RPMI8226 (cell line): ENCODE measurements at regions not wholly inside any gene's neighbourhood (a gene's known extent, or its start where the extent isn't known, plus 50 kb on each side); places are given as distances from the start of the nearest gene placed in this dataset.
A peak's percentile ranks its signal among the peaks of the same experiment; 100 is the strongest.
"Not testable (repeated sequence)": the region's sequence is repeated elsewhere in the genome, so short reads cannot be mapped to it uniquely, and the experiment has no call there.

Experiments
- DNase-seq: peaks from one replicate; pipeline ENCODE4 v3.0.0-alpha.2; 2015

DNA sequence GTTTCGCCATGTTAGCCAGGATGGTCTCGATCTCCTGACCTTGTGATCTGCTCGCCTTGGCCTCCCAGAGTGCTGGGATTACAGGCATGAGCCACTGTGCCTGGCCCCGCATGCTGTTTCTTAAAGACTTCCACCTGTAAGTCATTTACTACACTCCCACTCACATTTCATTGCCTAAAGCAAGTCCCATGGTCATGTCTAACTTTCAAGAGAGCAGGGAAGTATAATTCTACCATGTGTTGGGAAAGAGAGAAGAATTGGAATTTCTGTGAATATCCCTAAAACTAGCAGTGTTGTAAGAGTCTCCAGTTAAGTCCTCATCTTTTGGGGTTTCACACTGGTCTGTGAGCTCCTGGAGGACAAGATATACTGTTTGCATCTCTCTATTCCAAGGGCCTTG, 139.7 kb downstream of the EMP1 start:
- no peak for DNase-seq

DNA sequence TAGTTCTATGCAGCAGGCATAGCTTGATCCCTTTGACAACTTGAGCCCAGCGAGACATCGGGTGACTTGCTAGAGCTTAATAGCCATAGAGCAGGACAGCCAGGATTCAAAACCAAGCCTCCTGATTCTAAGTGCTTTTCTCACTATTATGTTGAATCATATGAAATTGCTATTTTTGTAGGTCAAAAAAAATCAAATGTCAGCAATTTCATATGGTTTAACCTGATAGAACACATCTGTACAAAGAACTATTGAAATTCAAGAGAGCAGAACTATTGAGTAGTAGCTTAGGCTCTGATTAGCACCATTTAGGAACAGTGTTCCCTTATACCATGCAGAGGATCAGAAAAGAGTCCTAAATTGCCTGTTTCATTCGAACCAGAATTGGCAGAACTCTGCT, 132.0 kb downstream of the EMP1 start:
- no peak for DNase-seq

DNA sequence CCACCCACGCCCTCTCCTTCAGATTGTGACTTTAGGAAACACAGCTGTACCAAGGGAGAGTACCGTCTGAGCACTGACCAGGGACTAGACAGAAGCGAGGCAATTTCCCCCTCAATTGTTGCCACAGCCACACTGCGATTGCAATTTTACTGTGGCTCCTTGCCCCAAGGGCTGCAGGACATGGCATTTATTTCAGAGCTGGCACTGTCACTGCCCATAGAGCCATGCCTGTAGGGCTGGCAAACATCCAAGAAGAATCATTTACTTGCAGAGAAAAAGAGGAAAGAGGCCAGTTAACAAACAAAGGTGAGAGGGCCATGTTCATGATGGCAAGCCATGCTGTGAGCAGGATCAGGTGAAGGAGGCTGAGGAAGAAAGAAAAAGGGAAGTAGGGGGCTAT, 129.6 kb downstream of the EMP1 start:
- peak; percentile 4 for DNase-seq

DNA sequence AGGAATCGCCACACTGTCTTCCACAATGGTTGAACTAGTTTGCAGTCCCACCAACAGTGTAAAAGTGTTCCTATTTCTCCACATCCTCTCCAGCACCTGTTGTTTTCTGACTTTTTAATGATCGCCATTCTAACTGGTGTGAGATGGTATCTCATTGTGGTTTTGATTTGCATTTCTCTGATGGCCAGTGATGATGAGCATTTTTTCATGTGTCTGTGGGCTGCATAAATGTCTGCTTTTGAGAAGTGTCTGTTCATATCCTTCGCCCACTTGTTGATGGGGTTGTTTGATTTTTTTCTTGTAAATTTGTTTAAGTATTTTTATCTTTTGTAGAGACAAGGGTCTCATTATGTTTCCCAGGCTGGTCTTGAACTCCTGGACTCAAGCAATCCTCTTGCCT, 128.5 kb downstream of the EMP1 start:
- DNase-seq: not testable (repeated sequence)

DNA sequence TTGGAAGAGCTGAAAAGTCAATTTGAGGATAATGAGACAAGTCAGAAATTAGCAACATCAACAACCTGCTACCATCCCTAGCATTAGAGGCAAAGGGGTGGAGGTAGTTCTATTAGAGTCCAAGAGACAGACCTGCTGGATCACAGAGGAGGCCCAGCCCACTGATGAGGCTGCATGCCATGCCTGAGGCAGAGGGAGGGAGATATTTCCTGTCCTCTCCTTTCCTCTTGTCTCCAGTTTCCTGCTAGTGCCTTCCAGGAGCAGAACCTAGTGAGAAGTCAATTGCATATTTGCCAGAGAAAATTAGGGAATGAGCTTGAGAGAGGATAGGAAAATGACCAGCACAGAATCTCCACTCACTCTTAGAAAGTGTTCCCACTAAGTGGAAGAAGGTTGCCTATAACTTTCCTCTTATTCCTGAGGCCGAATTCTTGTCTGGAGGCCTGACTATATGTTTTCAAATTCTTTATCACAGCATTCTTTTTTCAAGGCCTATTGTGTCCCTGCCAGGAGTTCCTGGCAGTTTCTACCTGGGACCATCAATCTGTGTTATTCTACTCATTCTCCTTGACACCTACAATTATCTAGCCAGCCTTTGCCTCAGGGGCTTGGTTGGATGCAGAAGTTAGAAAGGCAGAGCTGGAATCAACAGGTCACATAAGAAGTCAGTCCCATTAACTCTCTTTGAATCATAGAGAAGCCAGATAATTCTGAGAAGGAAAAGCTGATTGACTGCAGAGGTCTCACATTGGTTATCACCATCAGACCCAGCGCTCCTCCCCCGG, 121.9 kb downstream of the EMP1 start:
- DNase-seq: no peak

DNA sequence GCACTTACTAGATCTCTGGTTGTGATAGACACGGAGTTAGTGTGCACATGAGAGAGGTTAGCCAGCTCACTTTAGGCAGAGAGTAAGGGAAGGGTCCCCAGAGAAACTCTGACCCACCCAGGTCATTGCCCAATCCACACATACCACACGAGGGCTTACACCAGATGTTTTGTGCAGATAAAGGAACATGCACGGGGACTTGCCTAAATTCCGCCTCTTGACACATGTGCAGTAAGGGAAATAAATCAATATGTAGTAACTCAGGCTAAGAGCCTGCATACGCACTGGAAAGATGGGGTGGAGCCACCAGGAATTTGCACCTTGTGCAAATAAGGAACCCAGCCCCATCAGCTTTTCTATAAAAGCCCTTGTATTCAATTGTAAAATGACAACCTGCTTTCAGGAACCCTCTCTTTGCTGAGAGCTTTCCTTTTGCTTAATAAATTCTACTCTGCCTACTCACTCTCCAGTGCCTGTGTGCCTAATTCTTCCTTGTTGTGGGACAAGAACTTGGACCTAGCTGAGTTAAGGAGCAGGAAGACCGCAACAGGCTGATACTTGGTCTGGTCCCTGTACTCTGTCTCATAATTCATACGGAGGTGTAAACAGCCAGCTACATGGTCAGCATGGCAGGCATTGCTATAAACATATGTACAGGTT, 120.2 kb downstream of the EMP1 start:
- no peak for DNase-seq

DNA sequence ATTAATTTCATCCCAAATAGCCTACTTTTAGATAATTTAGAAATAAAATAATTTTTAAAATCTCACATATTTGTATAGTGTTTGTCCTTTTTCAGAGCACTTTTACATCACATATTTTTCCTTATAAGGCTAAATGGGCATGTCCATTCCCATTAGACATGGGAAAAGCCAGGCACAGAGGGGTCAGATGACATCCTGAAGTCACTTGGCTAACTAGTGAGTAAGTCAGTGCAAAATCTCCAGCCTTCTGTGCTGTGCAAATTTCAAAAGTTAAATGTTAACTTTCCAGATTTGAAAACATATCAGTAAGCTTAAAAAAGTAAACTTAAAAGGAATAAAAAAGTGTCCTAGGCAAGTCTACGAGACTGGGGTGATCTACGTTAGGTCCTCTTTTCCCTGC, 117.4 kb downstream of the EMP1 start:
- DNase-seq: no peak

DNA sequence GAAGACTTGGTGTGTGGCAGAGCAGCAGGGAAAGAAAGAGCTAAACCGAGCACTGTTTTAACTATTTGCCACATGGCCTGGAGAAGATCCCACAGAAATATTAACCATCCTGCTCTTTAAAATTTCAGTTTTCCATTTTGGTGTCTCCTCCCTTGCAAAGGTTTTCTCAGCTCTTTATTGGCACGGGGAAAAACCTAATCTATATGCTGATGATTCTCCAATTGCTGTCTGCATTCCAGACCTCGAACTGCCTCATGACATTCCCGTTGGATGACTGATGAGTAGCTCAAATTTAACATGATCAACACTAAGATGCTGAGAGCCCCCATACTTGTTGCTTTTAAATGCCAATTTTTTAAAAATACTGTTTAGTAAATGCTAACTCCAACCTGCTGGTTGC, 115.0 kb downstream of the EMP1 start:
- no peak for DNase-seq

DNA sequence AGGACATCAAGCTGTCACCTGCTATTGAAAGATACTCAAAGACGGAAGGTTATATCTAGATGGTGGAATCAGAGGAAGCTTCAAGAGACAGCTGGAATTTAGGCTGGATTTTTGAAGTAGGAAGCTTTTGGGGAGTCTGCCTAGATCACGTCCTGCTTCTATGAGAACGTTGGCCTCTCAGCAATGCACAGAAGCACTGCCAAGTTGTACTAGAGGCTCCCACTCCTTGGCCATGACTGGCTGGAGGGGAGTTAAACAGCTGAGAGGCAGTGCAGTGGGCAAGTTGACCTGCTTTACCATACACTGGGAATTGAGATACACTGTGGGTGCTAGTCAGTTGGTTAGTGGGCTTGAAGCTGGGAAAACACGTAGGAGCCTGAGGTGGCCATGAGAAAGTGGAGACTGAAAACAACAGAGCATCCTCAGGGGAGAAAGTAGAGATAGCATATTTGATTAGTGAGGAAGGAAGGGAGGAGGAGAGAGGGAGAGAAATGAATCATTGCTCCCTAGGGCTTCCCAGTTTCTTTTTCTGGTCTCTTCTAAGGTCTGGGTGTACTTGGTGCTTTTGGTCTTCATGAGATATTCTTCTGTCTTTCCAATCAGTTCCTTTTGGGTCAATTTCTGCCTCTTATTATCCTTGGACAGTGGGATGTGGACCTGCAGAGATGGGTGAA, 110.8 kb downstream of the EMP1 start:
- DNase-seq: no peak

DNA sequence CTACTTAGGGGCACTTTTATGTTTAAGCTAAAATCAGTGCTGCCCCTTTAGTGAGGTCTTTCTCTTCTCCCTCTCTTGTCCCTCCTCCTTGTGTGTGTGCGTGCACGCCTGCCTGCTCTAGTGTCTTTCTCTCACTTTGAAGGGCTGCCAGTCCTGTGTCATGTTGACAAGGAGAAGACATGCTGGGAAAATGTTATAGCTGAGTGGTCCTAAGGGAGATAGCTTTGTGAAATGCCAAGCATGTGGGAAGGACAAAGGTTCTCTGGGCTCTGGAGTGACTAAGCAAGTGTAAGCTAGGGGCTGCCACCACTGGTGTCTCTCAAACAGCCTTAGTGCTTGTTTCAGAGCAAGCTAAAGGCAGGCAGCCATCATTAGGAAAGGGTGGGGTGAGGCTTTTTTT, 108.4 kb downstream of the EMP1 start:
- no peak for DNase-seq

DNA sequence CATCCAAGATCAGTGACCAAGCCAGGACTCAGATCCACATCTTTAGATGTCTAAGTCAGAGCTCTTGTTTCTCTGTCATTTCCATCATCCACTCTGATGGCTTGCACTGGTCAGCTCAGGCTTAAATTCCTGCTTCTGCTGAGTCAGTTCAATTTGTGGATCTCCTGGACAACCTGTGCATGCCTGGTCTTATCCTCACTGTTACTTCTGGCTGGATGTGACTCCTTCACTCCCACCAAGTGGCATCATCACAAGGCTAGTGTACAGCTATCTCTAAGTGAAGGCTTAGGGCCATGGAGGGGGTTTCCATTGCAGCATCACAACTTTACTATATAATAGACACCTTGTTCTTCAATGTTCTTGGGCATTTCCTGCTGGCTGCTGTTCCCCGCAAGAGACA, 102.9 kb downstream of the EMP1 start:
- DNase-seq: no peak

DNA sequence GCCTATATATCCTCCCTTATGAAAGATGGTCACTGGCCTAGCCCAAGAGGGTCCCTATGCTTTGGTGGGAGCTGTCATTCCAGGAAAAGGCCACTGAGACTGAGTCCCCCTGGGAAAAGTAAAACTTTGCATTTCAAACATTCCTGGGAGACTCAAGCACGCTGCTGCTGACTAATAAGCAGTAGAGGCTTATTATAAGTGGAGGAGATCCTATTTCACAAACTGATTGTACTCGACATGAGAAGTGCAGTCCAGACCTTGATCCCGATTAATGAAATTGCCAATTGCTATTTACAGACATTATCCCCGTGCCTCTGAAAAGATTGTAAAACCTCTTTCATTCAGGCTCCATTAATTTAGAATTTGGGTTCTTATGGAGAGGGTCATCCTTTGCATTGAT, 96.6 kb downstream of the EMP1 start:
- DNase-seq: no peak

DNA sequence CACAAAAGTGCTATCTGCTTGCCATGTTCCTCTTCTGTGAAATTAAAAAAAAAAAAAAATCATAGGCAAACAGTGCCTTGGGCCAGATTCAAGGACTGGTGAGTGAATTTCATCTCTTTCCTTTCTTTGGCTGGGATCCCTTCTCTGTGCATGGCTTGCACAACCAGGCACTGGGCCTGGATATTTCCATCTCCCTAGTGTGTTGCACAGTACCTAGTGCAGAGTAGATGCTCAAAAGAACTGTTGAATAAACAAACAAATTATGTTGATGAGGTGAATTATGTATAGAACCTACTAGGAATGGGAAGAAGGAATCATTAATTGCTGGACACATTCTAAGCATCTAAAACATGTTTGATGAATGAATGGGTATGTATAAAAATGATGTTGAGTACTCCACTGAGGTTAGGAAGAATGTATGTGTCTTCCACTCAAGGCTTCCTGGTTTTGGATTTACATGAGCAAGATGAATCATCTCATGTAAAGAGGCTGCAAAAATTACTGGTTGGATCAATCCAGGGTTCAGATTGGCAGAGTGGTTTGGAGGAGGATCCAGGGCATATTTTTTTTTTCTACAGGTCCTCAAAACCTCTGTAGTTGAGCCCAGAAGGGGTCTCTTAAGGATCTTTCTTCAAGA, 93.2 kb downstream of the EMP1 start:
- no peak for DNase-seq

DNA sequence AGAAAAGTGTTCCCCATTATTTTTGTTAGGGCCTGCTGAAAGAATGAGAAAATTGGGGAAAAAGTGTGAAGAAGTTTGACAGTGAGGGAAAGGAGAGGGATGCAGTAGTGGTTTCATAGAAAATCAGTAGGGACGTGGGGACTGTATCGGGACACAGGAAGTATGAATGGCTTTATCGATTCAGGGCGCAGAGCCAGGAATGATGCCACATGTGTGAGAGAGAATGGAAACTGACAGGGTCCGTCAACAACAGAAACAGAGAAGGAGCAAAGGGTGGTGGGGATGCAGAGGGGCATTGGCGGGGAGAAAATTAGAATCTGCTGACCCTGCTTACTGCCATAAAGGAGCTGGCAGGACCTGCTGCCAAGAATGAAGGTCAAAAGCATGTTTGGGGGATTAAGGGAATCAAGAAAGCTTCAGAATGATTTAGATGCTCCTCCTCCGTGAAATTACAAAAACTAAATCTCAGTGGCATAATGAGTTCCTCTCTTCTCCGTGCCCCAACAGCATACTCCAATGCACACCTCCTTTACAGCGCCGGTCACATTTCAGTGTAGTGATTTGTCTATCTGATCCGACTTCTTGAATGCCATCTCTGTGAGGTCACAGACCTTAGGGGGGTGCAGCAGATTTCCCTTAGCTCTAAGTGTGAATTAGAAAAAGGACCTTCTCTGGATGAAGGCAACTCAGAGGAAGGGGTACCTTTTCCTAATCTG, 92.6 kb downstream of the EMP1 start:
- no peak for DNase-seq

DNA sequence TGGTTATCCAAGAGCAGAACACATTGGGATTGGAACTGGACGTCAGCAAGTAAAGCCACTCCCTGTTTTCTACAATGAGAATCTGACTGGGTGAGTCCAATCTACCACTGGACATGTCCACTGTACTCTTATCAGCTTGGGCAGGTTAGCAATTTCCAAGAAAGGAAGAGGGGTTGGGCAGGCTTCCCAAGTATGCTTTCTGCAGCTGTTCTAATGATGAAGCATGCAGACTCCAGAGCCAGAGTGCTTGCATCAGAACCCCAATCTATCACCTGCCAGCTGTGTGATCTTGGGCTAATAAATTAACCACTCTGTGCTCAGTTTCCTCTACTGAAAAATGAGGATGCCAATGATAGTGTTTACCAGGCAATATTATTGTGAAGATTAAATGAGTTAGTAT, 92.0 kb downstream of the EMP1 start:
- no peak for DNase-seq

DNA sequence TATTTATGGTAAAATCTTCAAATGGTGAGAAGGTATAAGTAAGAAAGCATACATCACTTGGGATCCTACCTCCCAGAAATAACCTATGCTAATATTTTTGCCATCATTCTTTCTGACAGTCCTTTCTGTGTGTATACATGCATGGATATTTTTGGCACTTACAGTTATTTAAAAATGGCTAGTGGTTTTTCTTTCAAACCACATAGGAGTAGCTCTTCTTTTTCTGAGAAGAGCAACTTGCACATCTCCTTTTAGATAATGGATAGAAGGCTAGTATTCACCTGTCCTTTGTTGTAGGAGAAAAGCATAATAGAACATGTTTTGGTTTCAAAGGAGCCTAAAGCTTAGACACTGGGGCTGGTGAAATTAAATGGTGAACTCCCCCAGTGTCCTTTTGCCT, 87.3 kb downstream of the EMP1 start:
- DNase-seq: no peak

DNA sequence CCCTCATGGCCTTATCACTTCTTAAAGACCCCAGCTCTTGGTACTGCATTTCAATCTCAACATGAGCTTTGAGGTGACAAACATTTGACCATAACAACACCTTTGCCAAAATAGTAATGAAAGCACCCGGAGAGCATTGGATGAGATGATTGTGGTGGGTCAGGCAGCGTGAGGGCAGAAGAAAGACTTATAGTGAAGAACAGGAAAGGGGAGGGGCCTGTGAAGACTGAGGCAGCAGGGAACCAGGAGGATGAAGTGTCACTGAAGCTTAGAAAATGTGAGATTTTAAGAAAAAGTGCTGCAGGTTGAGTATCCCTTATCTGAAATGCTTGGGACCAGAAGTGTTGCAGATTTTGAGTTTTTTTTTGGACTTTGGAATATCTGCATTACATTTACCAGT, 86.3 kb downstream of the EMP1 start:
- no peak for DNase-seq

DNA sequence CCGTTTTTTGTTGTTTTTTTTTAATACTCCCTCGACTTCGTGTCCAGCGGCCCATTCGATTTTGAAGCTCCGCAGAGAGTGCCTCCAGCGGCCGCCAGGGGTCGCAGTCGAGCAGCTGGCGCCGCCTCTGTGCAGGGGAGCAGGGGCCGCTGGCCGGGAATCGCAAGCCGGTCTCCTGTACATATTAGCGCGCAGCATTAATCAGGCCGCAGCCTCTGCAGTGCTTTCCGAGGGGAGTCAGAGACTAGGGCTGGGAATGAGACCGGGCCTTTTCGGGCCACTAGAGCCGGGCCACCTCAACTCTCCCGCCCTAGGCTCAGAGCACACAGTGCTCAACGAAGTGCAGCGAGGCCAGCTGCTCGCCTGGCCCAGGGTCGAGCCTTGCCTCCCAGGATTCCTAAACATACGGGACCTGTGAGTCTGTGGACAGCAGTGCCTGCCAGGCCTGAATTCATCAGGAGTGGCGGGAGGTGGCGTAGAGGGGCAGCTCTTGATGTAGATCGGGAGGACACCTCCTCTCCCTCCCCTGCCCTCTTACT, 81.8 kb downstream of the EMP1 start:
- peak; percentile 70 for DNase-seq

DNA sequence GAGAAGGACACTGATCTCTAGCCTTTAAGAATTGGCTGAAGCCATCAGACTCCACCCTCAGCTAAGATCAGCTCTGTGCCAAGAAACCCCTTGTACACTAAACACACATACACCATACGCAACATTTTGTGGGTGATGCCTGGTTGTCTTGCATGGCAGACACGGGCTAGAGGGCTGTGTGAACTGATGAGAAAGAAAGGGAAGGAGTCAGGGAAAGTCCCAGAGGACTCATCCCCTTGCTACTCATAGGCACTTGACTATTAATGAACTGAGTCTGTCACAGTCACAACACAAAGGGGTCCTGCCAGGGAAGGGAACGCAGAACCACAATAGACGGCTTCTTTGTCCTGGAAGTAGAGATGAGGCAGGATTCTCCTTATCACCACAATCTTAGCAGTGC, 80.8 kb downstream of the EMP1 start:
- no peak for DNase-seq

DNA sequence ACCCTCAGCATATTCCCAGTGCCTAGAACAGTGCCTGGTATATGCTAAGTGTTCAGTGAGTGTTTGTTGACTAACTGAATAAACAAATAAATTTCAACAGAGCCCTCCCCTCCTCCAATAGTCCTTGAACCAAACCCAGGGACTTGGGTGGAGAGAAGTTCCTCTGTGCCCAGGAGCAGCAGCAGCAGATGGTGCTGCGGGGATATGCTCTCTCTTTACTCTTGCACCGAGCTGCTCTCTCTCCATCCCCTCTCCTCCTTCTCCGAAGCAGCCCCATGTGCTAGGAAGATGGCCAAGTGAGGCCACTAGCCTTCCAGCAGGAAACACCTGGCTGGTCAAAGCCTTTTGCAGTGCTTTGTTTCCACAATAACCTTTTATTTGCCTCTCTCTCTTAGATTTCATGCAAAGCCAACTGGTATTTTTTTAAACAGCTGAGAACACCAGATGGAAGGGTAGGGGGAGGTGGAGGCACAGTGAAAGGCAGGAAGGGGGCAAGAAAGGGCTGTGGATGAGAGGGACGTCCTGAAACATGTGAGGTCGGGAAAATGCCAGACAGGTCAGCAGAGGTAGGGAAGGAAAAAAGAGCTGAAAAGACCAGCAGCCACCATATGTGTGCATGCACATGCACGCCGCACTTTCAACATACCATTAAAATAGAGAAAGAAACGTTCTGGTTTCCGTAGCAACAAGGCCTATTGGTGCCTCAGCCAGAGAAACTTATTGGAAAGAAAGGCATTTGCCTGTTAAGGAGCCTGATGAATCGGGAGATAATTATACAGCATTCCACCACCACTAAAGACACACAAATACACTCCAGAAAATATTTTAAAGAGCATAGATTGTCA, 78.9 kb downstream of the EMP1 start:
- peak; percentile 14 for DNase-seq

DNA sequence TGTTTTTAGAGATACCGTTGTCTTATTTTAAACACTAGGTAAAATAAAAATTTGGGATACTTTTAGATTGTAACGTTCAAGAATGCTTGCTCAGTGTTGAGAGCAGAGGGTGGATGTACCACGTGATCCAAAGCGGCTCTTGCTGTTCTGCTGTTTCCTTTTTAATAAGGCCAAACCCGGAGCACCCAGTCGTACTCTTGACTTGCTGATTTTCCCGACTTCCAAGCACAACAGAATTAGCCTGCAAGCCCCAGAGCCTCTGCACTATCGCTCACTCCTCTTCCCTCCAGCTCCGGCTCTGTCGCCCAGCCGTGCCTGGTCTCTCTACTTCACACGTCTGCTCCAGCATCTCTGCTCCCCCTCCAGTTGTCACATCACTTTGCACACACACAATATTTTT, 77.3 kb downstream of the EMP1 start:
- DNase-seq: no peak

DNA sequence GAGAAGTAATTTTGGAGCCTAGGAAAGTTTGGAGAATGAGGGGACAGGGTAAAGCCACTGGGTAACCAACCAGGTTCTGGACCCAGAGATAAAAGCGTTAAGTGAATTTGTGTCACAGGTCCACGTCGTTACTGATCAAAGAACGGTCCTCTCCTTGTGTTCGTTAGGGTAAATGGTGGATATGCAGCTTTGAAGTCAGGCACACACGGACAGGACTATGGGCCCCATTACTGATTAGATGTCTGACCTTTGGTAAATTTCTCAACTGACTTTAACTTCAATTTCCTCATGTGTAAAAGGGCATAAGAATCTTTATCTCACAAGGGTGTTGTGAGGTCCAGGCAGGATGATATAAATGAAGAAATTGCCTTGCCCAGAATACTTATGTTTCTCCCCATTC, 76.6 kb downstream of the EMP1 start:
- DNase-seq: no peak
